HepG2 (cell line): ENCODE measurements at regions not wholly inside any gene's neighbourhood (a gene's known extent, or its start where the extent isn't known, plus 50 kb on each side); places are given as distances from the start of the nearest gene placed in this dataset.

Experiments used
- ARHGAP35 ChIP-seq: sonication (generic); formaldehyde crosslinking; IDR thresholded peaks from 2 replicates; pipeline ENCODE4 v1.9.0; 2022; ENCODE audit warnings: mild to moderate bottlenecking, inconsistent platforms, moderate library complexity, missing genetic modification reagents, borderline replicate concordance
- CHD2 ChIP-seq: IDR thresholded peaks from 2 replicates; pipeline ENCODE4 v1.6.1; 2011; ENCODE audit warnings: low read depth, low read length, improper control_type of control experiment
- EED ChIP-seq: sonication (generic); formaldehyde crosslinking; IDR thresholded peaks from 2 replicates; pipeline ENCODE4 v1.5.0; 2020; ENCODE audit warnings: mild to moderate bottlenecking, missing genetic modification reagents
- EZH2 ChIP-seq: conservative IDR thresholded peaks from 2 replicates; pipeline ENCODE4 v1.6.1; 2012; ENCODE audit warnings: mild to moderate bottlenecking, low read depth, low read length, moderate library complexity
- NCOR1 ChIP-seq: fragments of 200-600 bp; sonication (generic); IDR thresholded peaks from 2 replicates; pipeline ENCODE4 v1.7.0; 2017; ENCODE audit warnings: antibody characterized with exemption, low read length, borderline replicate concordance
- TBL1XR1 ChIP-seq: fragments of 150-350 bp; IDR thresholded peaks from 2 replicates; pipeline ENCODE4 v1.6.1; 2014; ENCODE audit warnings: borderline replicate concordance, low read length; ENCODE audit not compliant: partially characterized antibody
- ZNF121 ChIP-seq: sonication (generic); formaldehyde crosslinking; IDR thresholded peaks from 2 replicates; pipeline ENCODE4 v1.5.0; 2020; ENCODE audit warnings: mild to moderate bottlenecking, missing genetic modification reagents
- ZNF3 ChIP-seq: IDR thresholded peaks from 2 replicates; pipeline ENCODE4 v1.7.0; 2017; ENCODE audit warnings: inconsistent platforms
- ZNF430 ChIP-seq: sonication (generic); formaldehyde crosslinking; IDR thresholded peaks from 2 replicates; pipeline ENCODE4 v1.9.0; 2021; ENCODE audit warnings: mild to moderate bottlenecking, missing genetic modification reagents
- TF ChIP-seq, protein P1 (sequence below): sonication (generic); formaldehyde crosslinking; IDR thresholded peaks from 2 replicates; pipeline ENCODE4 v1.8.1; 2023; ENCODE audit warnings: missing genetic modification reagents, inconsistent platforms, borderline replicate concordance
- TF ChIP-seq, protein P2 (sequence below): sonication (generic); formaldehyde crosslinking; IDR thresholded peaks from 2 replicates; pipeline ENCODE4 v1.5.0; 2020; ENCODE audit warnings: mild to moderate bottlenecking, missing genetic modification reagents, moderate library complexity

DNA sequence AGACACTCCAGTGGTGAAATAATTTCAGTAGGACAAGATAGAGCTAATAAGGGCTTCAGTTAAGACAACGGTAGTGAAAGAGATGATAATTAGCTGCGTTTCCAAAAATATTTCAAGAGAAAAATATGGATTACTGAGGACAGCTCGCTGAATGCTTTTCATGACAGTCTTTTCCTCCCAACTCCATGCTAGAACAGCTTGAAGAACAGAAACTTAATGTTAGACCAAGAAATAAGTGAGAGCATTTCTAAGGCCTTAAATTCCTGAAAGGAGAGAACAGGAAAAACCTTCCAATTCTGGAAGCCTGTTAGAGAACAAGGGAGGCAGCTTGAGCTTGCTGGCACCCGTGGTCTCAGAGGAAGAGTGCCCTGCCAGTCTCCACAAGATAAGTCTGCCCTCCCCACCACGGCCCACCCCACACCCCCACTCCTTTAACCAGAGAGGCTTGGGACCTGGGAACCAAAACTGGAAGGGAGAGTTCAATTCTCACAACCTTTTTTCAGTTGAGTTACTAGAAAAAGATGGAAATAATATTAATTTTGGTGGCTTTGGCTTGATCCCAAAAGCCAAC, 1148.0 kb upstream of the CELF2 start:
- TF ChIP-seq, protein P1, sequence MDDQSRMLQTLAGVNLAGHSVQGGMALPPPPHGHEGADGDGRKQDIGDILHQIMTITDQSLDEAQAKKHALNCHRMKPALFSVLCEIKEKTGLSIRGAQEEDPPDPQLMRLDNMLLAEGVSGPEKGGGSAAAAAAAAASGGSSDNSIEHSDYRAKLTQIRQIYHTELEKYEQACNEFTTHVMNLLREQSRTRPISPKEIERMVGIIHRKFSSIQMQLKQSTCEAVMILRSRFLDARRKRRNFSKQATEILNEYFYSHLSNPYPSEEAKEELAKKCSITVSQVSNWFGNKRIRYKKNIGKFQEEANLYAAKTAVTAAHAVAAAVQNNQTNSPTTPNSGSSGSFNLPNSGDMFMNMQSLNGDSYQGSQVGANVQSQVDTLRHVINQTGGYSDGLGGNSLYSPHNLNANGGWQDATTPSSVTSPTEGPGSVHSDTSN (CRISPR knock-in tag): no peak
- TF ChIP-seq, protein P2, sequence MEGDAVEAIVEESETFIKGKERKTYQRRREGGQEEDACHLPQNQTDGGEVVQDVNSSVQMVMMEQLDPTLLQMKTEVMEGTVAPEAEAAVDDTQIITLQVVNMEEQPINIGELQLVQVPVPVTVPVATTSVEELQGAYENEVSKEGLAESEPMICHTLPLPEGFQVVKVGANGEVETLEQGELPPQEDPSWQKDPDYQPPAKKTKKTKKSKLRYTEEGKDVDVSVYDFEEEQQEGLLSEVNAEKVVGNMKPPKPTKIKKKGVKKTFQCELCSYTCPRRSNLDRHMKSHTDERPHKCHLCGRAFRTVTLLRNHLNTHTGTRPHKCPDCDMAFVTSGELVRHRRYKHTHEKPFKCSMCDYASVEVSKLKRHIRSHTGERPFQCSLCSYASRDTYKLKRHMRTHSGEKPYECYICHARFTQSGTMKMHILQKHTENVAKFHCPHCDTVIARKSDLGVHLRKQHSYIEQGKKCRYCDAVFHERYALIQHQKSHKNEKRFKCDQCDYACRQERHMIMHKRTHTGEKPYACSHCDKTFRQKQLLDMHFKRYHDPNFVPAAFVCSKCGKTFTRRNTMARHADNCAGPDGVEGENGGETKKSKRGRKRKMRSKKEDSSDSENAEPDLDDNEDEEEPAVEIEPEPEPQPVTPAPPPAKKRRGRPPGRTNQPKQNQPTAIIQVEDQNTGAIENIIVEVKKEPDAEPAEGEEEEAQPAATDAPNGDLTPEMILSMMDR (CRISPR knock-in tag): no peak
- no peak for TF ChIP-seq NCOR1
- TF ChIP-seq ZNF3: no peak
- no peak for TF ChIP-seq EZH2
- no peak for TF ChIP-seq ARHGAP35 (CRISPR knock-in tag)
- TF ChIP-seq ZNF430 (CRISPR knock-in tag): no peak
- TF ChIP-seq CHD2: no peak
- TF ChIP-seq ZNF121 (CRISPR knock-in tag): no peak
- TF ChIP-seq TBL1XR1: no peak
- no peak for TF ChIP-seq EED
